Astrocyte of the cerebellum (primary cell): ENCODE measurements at regions not wholly inside any gene's neighbourhood (a gene's known extent, or its start where the extent isn't known, plus 50 kb on each side); places are given as distances from the start of the nearest gene placed in this dataset.

Experiments used
- DNase-seq: peaks from one replicate; pipeline ENCODE4 v3.0.0-alpha.2; 2011; ENCODE audit warnings: low read depth
- H3K4me3 ChIP-seq: 2 replicates; pipeline ENCODE4 v1.5.1; 2011; ENCODE audit warnings: mild to moderate bottlenecking, low read depth, low read length, moderate library complexity
- in situ Hi-C: cut with HindIII; loops from 2 replicates; pipeline ENCODE4 v1.10.0; 2017; ENCODE audit warnings: low sequenced_read_pairs
- TF ChIP-seq, protein P1 (sequence below): IDR thresholded peaks from 2 replicates; pipeline ENCODE4 v1.5.1; 2012; ENCODE audit warnings: low read length, low read depth, moderate library complexity, mild to moderate bottlenecking; ENCODE audit errors: missing control alignments

DNA sequence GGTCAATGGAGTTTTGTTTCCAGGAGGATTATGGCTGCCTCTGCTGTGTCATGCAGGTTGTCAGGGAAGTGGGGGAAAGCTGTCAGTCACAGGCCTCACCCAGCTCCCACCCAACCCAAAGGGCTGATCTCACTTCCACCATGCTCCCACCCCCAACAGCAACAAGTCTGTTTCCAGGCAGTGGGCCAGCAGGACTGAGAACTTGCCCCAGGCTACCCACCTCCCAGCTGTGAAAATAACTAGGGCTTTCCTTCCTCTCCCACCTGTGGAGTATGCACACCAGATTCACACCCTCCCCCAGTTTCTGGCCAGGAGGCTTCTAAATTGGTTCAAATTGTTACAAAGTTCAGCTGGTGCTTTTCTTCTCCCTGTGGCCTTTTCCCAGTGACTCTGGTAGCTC lies 95.6 kb upstream of the ACVR1 start:
- no peak for DNase-seq
- TF ChIP-seq, protein P1, sequence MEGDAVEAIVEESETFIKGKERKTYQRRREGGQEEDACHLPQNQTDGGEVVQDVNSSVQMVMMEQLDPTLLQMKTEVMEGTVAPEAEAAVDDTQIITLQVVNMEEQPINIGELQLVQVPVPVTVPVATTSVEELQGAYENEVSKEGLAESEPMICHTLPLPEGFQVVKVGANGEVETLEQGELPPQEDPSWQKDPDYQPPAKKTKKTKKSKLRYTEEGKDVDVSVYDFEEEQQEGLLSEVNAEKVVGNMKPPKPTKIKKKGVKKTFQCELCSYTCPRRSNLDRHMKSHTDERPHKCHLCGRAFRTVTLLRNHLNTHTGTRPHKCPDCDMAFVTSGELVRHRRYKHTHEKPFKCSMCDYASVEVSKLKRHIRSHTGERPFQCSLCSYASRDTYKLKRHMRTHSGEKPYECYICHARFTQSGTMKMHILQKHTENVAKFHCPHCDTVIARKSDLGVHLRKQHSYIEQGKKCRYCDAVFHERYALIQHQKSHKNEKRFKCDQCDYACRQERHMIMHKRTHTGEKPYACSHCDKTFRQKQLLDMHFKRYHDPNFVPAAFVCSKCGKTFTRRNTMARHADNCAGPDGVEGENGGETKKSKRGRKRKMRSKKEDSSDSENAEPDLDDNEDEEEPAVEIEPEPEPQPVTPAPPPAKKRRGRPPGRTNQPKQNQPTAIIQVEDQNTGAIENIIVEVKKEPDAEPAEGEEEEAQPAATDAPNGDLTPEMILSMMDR: no peak
- in situ Hi-C loops: no loop called here
- no peak overlapping the region for H3K4me3 ChIP-seq

DNA sequence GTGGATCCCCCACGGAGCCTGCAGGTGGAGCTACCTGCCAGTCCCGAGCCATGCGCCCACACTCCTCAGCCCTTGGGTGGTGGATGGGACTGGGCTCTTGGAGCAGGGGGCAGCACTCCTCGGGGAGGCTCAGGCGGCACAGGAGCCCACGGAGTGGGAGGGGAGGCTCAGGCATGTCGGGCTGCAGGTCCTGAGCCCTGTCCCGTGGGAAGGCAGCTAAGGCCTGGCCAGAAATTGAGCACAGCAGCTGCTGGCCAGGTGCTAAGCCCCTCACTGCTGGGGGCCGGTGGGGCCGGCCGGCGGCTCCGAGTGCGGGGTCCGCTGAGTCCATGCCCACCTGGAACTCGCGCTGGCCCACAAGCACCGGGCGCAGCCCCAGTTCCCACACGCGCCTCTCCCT lies 91.7 kb upstream of the ACVR1 start:
- DNase-seq: no peak
- TF ChIP-seq, protein P1: no peak
- in situ Hi-C loops: no loop called here
- no peak overlapping the region for H3K4me3 ChIP-seq

DNA sequence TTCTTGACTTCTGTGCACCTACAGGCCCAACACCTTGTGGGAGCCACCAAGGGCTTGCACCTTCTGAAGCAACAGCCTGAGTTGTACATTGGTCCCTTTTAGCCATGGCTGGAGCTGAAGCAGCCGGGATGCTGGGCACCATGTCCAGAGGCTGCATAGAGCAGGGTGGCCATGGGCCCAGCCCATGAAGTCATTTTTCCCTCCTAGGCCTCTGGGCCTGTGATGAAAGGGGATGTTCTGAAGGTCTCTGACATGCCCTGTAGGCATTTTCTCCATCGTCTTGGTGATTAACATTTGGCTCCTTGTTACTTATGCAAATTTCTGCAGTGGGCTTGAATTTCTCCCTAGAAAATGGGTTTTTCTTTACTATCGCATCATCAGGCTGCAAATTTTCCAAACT lies 83.1 kb upstream of the ACVR1 start:
- DNase-seq: no peak
- in situ Hi-C loops: no loop called here
- TF ChIP-seq, protein P1: no peak
- H3K4me3 ChIP-seq: no peak overlapping the region

DNA sequence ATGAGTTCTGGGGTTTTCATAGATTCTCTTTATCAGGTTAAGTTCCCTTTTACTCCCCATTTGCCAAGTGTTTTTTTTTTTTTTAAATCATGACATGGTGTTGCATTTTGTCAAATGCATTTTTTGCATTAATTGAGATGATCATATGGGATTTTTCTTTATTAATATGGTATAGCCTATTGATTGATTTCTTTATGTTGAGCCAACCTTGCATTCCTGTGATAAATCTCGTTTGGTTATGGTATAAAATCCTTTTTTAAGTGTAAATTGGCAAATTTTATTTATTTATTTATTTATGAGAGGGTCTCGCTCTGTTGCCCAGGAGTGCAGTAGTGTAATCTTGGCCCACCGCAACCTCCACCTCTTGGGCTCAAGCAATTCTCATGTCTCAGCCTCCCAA lies 81.5 kb upstream of the ACVR1 start:
- TF ChIP-seq, protein P1: no peak
- H3K4me3 ChIP-seq: no peak overlapping the region
- DNase-seq: no peak
- in situ Hi-C loops: no loop called here

DNA sequence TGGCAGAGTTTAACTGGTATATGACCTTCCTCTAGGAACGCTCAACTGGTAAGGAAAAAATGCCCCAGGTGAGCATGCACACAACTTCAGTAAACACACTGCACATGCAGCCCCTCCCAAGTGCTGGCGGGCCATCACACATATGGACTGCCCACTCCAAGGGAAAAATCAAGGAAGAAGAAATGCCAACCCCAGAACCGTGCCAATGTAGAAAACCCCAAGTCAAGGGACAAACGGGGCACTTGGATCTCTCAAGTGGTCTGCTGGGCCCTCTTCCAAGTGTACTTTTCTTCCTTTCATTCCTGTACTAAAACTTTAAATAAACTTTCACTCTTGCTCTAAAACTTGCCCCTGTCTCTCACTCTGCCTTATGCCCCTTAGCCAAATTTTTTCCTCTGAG lies 76.4 kb upstream of the ACVR1 start:
- in situ Hi-C loops: no loop called here
- no peak for DNase-seq
- H3K4me3 ChIP-seq: no peak overlapping the region
- TF ChIP-seq, protein P1: no peak

DNA sequence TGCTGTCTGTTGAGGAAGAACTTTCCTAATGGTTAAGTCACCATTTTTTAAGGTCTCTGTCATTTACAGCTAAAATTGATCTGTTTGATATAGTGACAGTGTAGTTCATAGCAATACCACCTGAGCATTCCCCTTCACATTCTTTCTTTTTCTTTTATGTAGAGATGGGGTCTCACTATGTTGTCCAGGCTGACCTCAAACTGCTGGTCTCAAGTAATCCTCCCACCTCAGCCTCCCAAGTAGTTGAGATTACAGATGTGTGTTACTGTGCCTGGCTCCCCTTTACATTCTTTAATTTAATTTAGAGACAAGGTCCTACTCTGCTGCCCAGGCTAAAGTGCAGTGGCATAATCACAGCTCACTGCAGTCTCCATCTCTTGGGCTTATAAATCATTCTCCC lies 72.7 kb upstream of the ACVR1 start:
- H3K4me3 ChIP-seq: no peak overlapping the region
- no peak for DNase-seq
- TF ChIP-seq, protein P1: no peak
- in situ Hi-C loops: no loop called here
